ENCODE measurements at regions not wholly inside any gene's neighbourhood (a gene's known extent, or its start where the extent isn't known, plus 50 kb on each side); places are given as distances from the start of the nearest gene placed in this dataset.

GRCh38 chr10:91009121-91009520, 88.2 kb upstream of the ANKRD1 start:
- Histone ChIP-seq H3K27me3 (ENCODE audit: control insufficient read depth, insufficient read depth, low read length) (no peaks in the 10 kb centered on the region), H3K4me3 (ENCODE audit: low read depth, low read length) (no peak overlapping the region), H3K36me3 (ENCODE audit: control insufficient read depth, insufficient read depth, low read length) (no peaks in the 10 kb centered on the region)
- POLR2A ChIA-PET, result no interaction called here
- CTCF ChIA-PET, result interaction anchor here (0.7 to 2.4 kb wide), 6 partner anchors 8 to 288 kb away, joined by 3 to 8 read pairs (median 4); no protein-coding TSS in a partner anchor
- TF ChIP-seq CTCF (IDR thresholded peaks at IDR 0.05; ENCODE audit: insufficient read depth, low read depth, low read length), result no peak
- DNase-seq (ENCODE audit: low read depth), result no peak

- TF ChIP-seq CTCF (IDR thresholded peaks at IDR 0.05; ENCODE audit: insufficient read depth, low read depth, low read length), result no peak
- CTCF ChIA-PET, result interaction anchor here (1.2 to 1.4 kb wide), 2 partner anchors 100 to 134 kb away, joined by 3 read pairs; no protein-coding TSS in a partner anchor
- DNase-seq (ENCODE audit: low read depth), result no peak
- no peaks in the 10 kb centered on the region for H3K36me3 ChIP-seq (ENCODE audit: control insufficient read depth, insufficient read depth, low read length)
- POLR2A ChIA-PET, result no interaction called here
- no peak overlapping the region for H3K4me3 ChIP-seq (ENCODE audit: low read depth, low read length)
- no peaks in the 10 kb centered on the region for H3K27me3 ChIP-seq (ENCODE audit: control insufficient read depth, insufficient read depth, low read length)
Measured at GRCh38 chr10:91010952-91011351, 90.1 kb upstream of the ANKRD1 start.

GRCh38 chr10:91012502-91012901, 91.6 kb upstream of the ANKRD1 start:
- no peak for TF ChIP-seq CTCF (IDR thresholded peaks at IDR 0.05; ENCODE audit: insufficient read depth, low read depth, low read length)
- Histone ChIP-seq H3K27me3 (ENCODE audit: control insufficient read depth, insufficient read depth, low read length) (no peaks in the 10 kb centered on the region), H3K36me3 (ENCODE audit: control insufficient read depth, insufficient read depth, low read length) (no peaks in the 10 kb centered on the region), H3K4me3 (ENCODE audit: low read depth, low read length) (no peak overlapping the region)
- POLR2A ChIA-PET, result no interaction called here
- no peak for DNase-seq (ENCODE audit: low read depth)
- CTCF ChIA-PET, result no interaction called here

GRCh38 chr10:91013985-91014384, 93.1 kb upstream of the ANKRD1 start:
- Histone ChIP-seq H3K27me3 (ENCODE audit: control insufficient read depth, insufficient read depth, low read length) (no peaks in the 10 kb centered on the region), H3K36me3 (ENCODE audit: control insufficient read depth, insufficient read depth, low read length) (no peaks in the 10 kb centered on the region), H3K4me3 (ENCODE audit: low read depth, low read length) (no peak overlapping the region)
- TF ChIP-seq CTCF (IDR thresholded peaks at IDR 0.05; ENCODE audit: insufficient read depth, low read depth, low read length), result no peak
- ChIA-PET POLR2A (no interaction called here), CTCF (interaction anchor here (1.7 kb wide), 1 partner anchor 8 kb away, joined by 5 read pairs; no protein-coding TSS in a partner anchor)
- DNase-seq (ENCODE audit: low read depth), result no peak

- H3K36me3 ChIP-seq (ENCODE audit: control insufficient read depth, insufficient read depth, low read length), result no peaks in the 10 kb centered on the region
- no peak overlapping the region for H3K4me3 ChIP-seq (ENCODE audit: low read depth, low read length)
- ChIA-PET CTCF (interaction anchor here (0.7 to 2.2 kb wide), 2 partner anchors 11 to 233 kb away, joined by 3 to 7 read pairs; no protein-coding TSS in a partner anchor), POLR2A (no interaction called here)
- TF ChIP-seq CTCF (IDR thresholded peaks at IDR 0.05; ENCODE audit: insufficient read depth, low read depth, low read length), result no peak
- no peak for DNase-seq (ENCODE audit: low read depth)
- H3K27me3 ChIP-seq (ENCODE audit: control insufficient read depth, insufficient read depth, low read length), result peaks cover 3% of the 10 kb centered on the region
Measured at GRCh38 chr10:91017198-91017597, 96.3 kb upstream of the ANKRD1 start.

Data from BJ (cell line).